ENCODE measurements at regions not wholly inside any gene's neighbourhood (a gene's known extent, or its start where the extent isn't known, plus 50 kb on each side); places are given as distances from the start of the nearest gene placed in this dataset.
A peak's percentile ranks its signal among the peaks of the same experiment; 100 is the strongest.

DNA sequence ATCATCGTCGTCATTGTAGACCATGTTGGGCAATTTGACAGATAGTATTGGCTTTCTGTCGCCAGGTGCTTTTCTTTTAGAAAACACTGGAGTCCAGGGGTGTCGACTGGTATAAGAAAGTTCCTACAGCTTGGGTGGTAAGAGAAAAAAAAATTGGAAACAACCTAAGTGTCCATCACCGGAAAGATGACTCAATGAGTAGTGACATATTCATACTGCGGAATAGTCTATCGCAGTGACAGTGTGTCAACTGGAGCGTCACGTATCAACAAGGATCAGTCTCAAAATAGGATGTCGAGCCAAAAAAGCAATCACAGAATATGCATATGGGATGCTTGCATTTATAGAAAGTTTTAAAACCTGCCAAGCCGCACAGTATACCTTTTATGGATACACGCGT is 157.6 kb downstream of the MN1 start:
- Histone ChIP-seq H3K36me3 (replicated peaks; ENCODE audit: control insufficient read depth, insufficient read depth, low read length) (no peaks in the 10 kb centered on the region), H3K27me3 (ENCODE audit: control insufficient read depth, insufficient read depth, low read length) (no peaks in the 10 kb centered on the region; the same call in 1 of the 2 replicates), H3K4me3 (ENCODE audit: insufficient read depth, low read depth, low read length) (no peak overlapping the region)
- DNase-seq: no peak

DNA sequence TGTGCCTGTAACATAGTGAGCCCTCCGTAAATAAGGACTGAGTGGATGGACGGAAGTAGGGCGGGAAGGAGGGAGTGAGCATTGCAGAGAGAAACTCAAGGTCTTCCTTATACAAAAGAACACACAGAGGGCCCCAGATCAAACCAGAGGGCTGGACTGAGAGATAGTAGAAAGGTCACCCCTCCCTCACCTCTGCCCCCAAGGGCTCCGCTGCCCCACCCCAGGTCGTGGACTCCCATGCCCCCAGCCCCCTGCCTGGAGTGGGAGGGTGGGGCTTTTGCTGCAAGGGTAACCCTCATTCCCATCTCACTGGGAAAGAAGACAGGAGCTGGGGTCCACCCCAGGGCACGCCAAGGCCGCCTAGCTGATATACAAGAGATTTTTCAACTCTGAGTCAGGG is 157.0 kb downstream of the MN1 start:
- no peaks in the 10 kb centered on the region; the same call in 1 of the 2 replicates for H3K27me3 ChIP-seq (ENCODE audit: control insufficient read depth, insufficient read depth, low read length)
- no peaks in the 10 kb centered on the region for H3K36me3 ChIP-seq (replicated peaks; ENCODE audit: control insufficient read depth, insufficient read depth, low read length)
- no peak for DNase-seq
- no peak overlapping the region for H3K4me3 ChIP-seq (ENCODE audit: insufficient read depth, low read depth, low read length)

DNA sequence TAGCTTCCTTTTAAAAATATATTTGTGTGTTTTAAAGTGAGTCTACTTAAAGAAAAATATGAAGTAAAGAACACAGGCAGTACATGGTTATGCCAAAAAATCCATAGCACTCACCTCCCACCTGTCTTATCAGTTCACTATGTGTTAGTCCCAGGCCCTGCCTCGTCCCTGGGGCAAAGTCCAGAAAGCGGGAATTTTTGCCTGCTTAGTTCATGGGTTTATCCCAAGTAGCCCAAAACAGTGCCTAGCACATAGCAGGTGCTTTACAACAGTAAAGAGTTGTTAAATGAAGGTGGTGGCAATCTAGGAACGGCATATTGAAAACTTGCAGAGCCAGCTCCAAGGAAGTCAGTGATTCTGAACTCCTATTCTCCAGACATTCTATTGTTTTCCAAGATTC is 154.0 kb downstream of the MN1 start:
- Histone ChIP-seq H3K4me3 (ENCODE audit: insufficient read depth, low read depth, low read length) (no peak overlapping the region), H3K27me3 (ENCODE audit: control insufficient read depth, insufficient read depth, low read length) (no peaks in the 10 kb centered on the region; the same call in 1 of the 2 replicates), H3K36me3 (replicated peaks; ENCODE audit: control insufficient read depth, insufficient read depth, low read length) (no peaks in the 10 kb centered on the region)
- DNase-seq: peak; percentile 4

- H3K27me3 ChIP-seq (ENCODE audit: control insufficient read depth, insufficient read depth, low read length): no peaks in the 10 kb centered on the region; the same call in 1 of the 2 replicates
- H3K4me3 ChIP-seq (ENCODE audit: insufficient read depth, low read depth, low read length): no peak overlapping the region
- DNase-seq: no peak
- H3K36me3 ChIP-seq (replicated peaks; ENCODE audit: control insufficient read depth, insufficient read depth, low read length): no peaks in the 10 kb centered on the region
Observed at GRCh38 chr22:27648074-27648473, 153.5 kb downstream of the MN1 start.

- Histone ChIP-seq H3K4me3 (ENCODE audit: insufficient read depth, low read depth, low read length) (no peak overlapping the region), H3K27me3 (ENCODE audit: control insufficient read depth, insufficient read depth, low read length) (no peaks in the 10 kb centered on the region; the same call in 1 of the 2 replicates), H3K36me3 (replicated peaks; ENCODE audit: control insufficient read depth, insufficient read depth, low read length) (no peaks in the 10 kb centered on the region)
- no peak for DNase-seq
Observed at GRCh38 chr22:27648853-27649252, 152.7 kb downstream of the MN1 start.

DNA sequence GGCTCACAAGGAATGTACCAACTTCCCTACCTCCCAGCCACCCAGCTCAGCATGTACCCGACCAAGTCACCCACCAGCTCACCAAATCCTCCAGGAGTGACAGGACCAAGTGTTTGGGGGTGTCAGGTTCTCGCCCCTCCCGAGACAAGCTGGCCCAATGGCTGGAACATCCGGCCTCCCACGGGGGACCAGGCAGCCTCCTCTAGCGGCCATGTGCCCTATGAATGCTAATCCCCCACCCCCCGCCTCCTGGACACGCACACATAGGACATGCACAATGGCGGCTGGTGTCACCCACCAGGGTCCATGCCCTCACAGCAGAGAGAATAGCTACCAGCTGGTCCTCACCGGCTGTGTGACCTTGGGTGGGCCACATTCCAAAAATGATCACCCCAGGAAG is 151.0 kb downstream of the MN1 start:
- Histone ChIP-seq H3K27me3 (ENCODE audit: control insufficient read depth, insufficient read depth, low read length) (no peaks in the 10 kb centered on the region; the same call in 1 of the 2 replicates), H3K4me3 (ENCODE audit: insufficient read depth, low read depth, low read length) (no peak overlapping the region), H3K36me3 (replicated peaks; ENCODE audit: control insufficient read depth, insufficient read depth, low read length) (no peaks in the 10 kb centered on the region)
- no peak for DNase-seq

DNA sequence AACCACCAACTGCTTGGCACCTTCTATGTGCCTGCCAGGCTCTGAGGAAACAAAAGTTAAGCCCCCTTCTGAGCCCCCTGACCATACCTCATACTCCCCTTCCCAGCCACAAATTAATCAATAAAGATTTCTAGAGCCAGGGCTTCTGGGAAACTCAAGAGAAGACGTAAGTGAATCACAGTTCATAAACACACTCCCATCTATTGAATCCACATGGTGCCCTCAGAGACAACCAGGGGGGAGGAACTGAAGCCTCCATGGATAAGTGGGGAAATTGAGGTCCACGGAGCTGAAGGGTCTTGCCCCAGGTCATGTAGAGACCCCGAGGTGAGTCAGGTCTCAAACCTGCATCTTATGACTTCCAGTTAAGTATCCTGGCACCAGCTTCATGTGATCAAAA is 150.6 kb downstream of the MN1 start:
- no peak for DNase-seq
- no peak overlapping the region for H3K4me3 ChIP-seq (ENCODE audit: insufficient read depth, low read depth, low read length)
- H3K36me3 ChIP-seq (replicated peaks; ENCODE audit: control insufficient read depth, insufficient read depth, low read length): no peaks in the 10 kb centered on the region
- H3K27me3 ChIP-seq (ENCODE audit: control insufficient read depth, insufficient read depth, low read length): no peaks in the 10 kb centered on the region; the same call in 1 of the 2 replicates

DNA sequence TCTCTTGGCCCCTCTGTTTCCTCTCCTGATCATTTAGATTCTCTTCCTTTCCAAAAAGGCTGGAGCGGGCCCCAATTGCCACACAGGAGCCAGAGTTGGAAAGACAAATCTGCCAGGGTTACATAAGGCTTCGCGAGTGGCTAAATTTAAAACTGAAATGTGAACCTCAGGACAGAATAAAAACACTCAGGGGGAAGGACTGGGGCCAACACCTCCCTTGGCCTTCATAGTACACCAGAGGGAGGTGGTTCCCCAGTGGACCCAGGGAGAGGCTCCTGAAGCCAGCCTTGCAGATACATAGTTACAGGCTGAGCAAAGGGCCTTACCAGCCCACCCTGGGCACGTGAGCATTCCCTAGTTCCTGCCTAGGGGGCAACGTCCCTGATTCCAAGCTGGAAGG is 150.1 kb downstream of the MN1 start:
- no peak for DNase-seq
- no peaks in the 10 kb centered on the region; the same call in 1 of the 2 replicates for H3K27me3 ChIP-seq (ENCODE audit: control insufficient read depth, insufficient read depth, low read length)
- no peaks in the 10 kb centered on the region for H3K36me3 ChIP-seq (replicated peaks; ENCODE audit: control insufficient read depth, insufficient read depth, low read length)
- H3K4me3 ChIP-seq (ENCODE audit: insufficient read depth, low read depth, low read length): no peak overlapping the region

GRCh38 chr22:27654546-27655445 is 146.8 kb downstream of the MN1 start:
- no peaks in the 10 kb centered on the region; the same call in 1 of the 2 replicates for H3K36me3 ChIP-seq (replicated peaks; ENCODE audit: control insufficient read depth, insufficient read depth, low read length)
- H3K27me3 ChIP-seq (ENCODE audit: control insufficient read depth, insufficient read depth, low read length): no peaks in the 10 kb centered on the region
- peak; percentile 84 for DNase-seq
- H3K4me3 ChIP-seq (ENCODE audit: insufficient read depth, low read depth, low read length): no peak overlapping the region

- H3K4me3 ChIP-seq (ENCODE audit: insufficient read depth, low read depth, low read length): no peak overlapping the region
- H3K36me3 ChIP-seq (replicated peaks; ENCODE audit: control insufficient read depth, insufficient read depth, low read length): no peaks in the 10 kb centered on the region; the same call in 1 of the 2 replicates
- H3K27me3 ChIP-seq (ENCODE audit: control insufficient read depth, insufficient read depth, low read length): no peaks in the 10 kb centered on the region
- no peak for DNase-seq
Observed at GRCh38 chr22:27655582-27656185, 145.9 kb downstream of the MN1 start.

- H3K4me3 ChIP-seq (ENCODE audit: insufficient read depth, low read depth, low read length): no peak overlapping the region
- H3K36me3 ChIP-seq (replicated peaks; ENCODE audit: control insufficient read depth, insufficient read depth, low read length): no peaks in the 10 kb centered on the region; the same call in 1 of the 2 replicates
- no peak for DNase-seq
- H3K27me3 ChIP-seq (ENCODE audit: control insufficient read depth, insufficient read depth, low read length): no peaks in the 10 kb centered on the region
Observed at GRCh38 chr22:27656970-27657369, 144.6 kb downstream of the MN1 start.

GRCh38 chr22:27660306-27660705 is 141.2 kb downstream of the MN1 start:
- no peaks in the 10 kb centered on the region for H3K27me3 ChIP-seq (ENCODE audit: control insufficient read depth, insufficient read depth, low read length)

DNA sequence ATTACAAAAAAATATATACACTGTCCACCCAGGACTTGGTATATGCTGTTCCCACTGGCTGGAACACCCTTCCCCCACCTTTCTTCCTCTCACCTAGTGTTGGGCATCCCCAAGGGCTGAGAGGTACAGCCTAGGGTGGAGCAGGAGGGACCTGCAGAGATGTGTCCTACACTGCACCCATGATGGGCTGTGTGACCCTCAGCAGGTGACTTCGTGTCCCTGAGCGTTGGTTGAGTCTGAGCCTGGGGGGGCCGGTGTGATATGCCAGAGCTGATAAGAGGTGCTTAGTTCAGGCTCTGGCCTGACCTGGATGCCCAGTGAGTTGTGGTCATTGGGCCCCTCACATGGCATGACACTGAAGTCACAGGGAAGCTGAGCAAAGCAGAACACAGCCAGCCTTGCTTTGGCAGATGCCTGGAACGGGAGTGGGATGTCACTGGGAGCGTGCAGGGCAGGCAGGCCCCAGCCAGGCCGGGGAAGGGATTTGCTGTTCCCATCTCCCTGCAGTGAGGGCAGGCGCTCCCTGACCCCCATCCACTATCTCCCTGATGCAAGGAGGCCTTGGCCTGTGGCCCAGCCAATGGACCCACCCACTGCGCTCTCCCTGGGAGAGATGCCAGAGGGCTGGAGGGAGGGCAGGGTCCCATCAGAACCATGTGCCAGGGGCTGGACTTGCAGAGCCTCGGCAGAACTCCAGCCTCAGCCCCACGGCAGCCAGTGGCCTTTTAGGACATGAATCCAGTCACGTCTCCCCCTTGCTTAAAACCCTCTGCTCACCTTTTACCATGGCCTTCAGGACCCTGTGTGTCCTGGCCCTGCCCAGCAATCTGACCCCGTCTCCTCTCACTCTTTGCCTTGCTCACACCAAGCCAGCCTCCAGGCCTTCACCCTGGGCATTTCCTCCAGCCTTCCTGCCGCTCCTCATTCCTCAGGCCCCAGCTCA is 138.9 kb downstream of the MN1 start:
- Histone ChIP-seq H3K4me3 (ENCODE audit: insufficient read depth, low read depth, low read length) (no peak overlapping the region), H3K27me3 (ENCODE audit: control insufficient read depth, insufficient read depth, low read length) (no peaks in the 10 kb centered on the region), H3K36me3 (replicated peaks; ENCODE audit: control insufficient read depth, insufficient read depth, low read length) (no peaks in the 10 kb centered on the region; the same call in 1 of the 2 replicates)
- DNase-seq: no peak

More at GRCh38 chr22:27660306-27660705, 141.2 kb downstream of the MN1 start:
- Histone ChIP-seq H3K4me3 (ENCODE audit: insufficient read depth, low read depth, low read length) (no peak overlapping the region), H3K36me3 (replicated peaks; ENCODE audit: control insufficient read depth, insufficient read depth, low read length) (no peaks in the 10 kb centered on the region; the same call in 1 of the 2 replicates)
- no peak for DNase-seq

GRCh38 chr22:27663812-27664211 is 137.7 kb downstream of the MN1 start:
- Histone ChIP-seq H3K4me3 (ENCODE audit: insufficient read depth, low read depth, low read length) (no peak overlapping the region), H3K36me3 (replicated peaks; ENCODE audit: control insufficient read depth, insufficient read depth, low read length) (no peaks in the 10 kb centered on the region), H3K27me3 (ENCODE audit: control insufficient read depth, insufficient read depth, low read length) (no peaks in the 10 kb centered on the region)
- DNase-seq: no peak

Measured in H7 (cell line).